AG09319 (cell line): ENCODE measurements at regions not wholly inside any gene's neighbourhood (a gene's known extent, or its start where the extent isn't known, plus 50 kb on each side); places are given as distances from the start of the nearest gene placed in this dataset.

ENCODE experiments used
- DNase-seq: peaks from one replicate; pipeline ENCODE4 v3.0.0-alpha.2; 2010; ENCODE audit warnings: low read depth; ENCODE audit errors: extremely low read depth
- CTCF ChIP-seq: IDR thresholded peaks from 2 replicates; pipeline ENCODE4 v1.5.1; 2011; ENCODE audit warnings: low read depth, mild to moderate bottlenecking, inconsistent platforms, low read length, moderate library complexity

- TF ChIP-seq CTCF: no peak
Measured at GRCh38 chr5:121762426-121762825, 89.3 kb upstream of the FTMT start.

DNA sequence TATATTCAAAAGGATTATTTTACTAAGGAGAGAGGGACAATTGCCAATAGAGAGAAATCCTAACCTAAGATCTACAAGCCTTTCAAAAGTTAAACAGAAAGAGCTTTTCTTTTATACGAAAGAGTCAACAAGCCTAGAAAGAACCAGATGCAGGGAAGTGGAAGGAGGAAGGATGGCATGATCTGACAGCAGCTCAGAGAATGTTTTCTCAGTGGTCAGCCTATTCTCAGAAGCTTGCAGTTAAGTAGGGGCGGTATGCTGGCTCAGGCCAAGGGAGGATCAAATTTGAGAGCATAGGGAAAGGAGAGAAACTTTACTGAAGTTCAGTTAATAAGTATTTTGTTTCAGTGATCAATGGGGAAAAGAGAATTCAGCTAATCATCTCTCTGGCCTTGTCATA, 88.0 kb upstream of the FTMT start:
- DNase-seq: no peak
- no peak for TF ChIP-seq CTCF

More at GRCh38 chr5:121762426-121762825, 89.3 kb upstream of the FTMT start:
- DNase-seq: no peak

DNA sequence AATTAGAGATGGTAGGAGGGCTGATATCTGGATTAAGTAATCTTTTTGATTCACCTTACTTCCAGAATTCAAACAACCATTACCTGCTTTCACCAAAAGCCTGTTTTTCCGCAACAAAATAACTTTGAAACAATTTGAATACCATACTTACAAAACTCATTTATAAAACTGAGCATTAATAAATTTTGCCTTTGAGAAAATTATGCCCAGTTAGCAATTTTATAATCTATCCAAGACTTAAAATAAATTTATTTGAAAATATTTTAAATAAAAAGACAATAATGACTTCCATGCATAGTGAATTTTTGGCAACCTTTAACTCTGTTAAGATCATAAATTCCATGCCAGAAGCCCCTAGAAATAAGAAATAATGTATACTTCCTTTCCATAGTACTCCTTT, 71.3 kb upstream of the FTMT start:
- TF ChIP-seq CTCF: no peak
- no peak for DNase-seq

- TF ChIP-seq CTCF: no peak
Measured at GRCh38 chr5:121783700-121784099, 68.0 kb upstream of the FTMT start.

DNA sequence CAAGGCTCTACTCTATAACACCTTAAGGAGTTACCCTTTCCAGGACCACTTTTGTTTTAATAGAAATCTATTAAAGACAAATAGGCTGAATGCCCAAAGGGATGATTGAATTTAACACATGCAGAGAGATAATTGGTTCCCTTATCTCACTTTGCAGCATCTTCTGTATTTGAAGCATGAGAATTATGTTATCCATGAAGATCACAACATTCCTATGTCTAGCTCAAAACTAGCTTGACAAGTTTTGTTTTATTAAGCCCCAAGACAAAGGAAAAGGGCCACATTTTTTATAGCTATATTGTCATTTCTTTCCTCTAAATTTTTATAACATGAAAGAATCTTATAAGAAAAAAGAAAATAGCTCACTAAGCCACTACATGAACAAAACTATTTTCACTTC, 57.9 kb upstream of the FTMT start:
- no peak for DNase-seq
- no peak for TF ChIP-seq CTCF

More at GRCh38 chr5:121783700-121784099, 68.0 kb upstream of the FTMT start:
- no peak for DNase-seq

GRCh38 chr5:121795511-121795910, 56.2 kb upstream of the FTMT start:
- no peak for TF ChIP-seq CTCF
- DNase-seq: no peak

GRCh38 chr5:121797681-121798518, 53.8 kb upstream of the FTMT start:
- no peak for TF ChIP-seq CTCF
- no peak for DNase-seq
